ENCODE measurements at regions not wholly inside any gene's neighbourhood (a gene's known extent, or its start where the extent isn't known, plus 50 kb on each side); places are given as distances from the start of the nearest gene placed in this dataset.

- Histone ChIP-seq H2AFZ (ENCODE audit: low read length) (no peak overlapping the region), H3K36me3 (replicated peaks in 1 of 2; ENCODE audit: control insufficient read depth in 1 of 2, insufficient read depth in 2 of 2, low read length in 2 of 2) (no peaks in the 10 kb centered on the region), H3K4me1 (ENCODE audit: insufficient read depth, low read length) (no peaks in the 10 kb centered on the region), H3K9me3 (ENCODE audit: low read length) (no peaks in the 10 kb centered on the region), H3K4me2 (ENCODE audit: low read depth, low read length) (no peak overlapping the region), H3K9ac (ENCODE audit: insufficient read depth, low read depth, low read length) (no peak overlapping the region), H3K27me3 (ENCODE audit: control insufficient read depth in 1 of 2, insufficient read depth in 2 of 2, low read length in 2 of 2) (no peaks in the 10 kb centered on the region), H3K27ac (ENCODE audit: extremely low read length, insufficient read depth, low read length) (no peak overlapping the region), H4K20me1 (ENCODE audit: insufficient read depth, low read length) (no peaks in the 10 kb centered on the region), H3K79me2 (ENCODE audit: insufficient read depth, low read length) (no peaks in the 10 kb centered on the region), H3K4me3 (replicated peaks in 1 of 3; ENCODE audit: insufficient read depth in 1 of 3, low read depth in 2 of 3, low read length in 3 of 3) (no peak overlapping the region)
- BruUV-seq (replicated peaks) = no TSS peak
- TF ChIP-seq NFATC3 (CRISPR knock-in tag; IDR thresholded peaks at IDR 0.05) (no peak), ZNF501 (CRISPR knock-in tag; IDR thresholded peaks at IDR 0.05) (no peak), CBX1 (IDR thresholded peaks at IDR 0.05; ENCODE audit: low read depth) (no peak), EEA1 (CRISPR knock-in tag; IDR thresholded peaks at IDR 0.05; ENCODE audit: borderline replicate concordance) (no peak), ZKSCAN8 (CRISPR knock-in tag; IDR thresholded peaks at IDR 0.05; ENCODE audit: borderline replicate concordance) (no peak)
- TF ChIP-seq, protein P1, sequence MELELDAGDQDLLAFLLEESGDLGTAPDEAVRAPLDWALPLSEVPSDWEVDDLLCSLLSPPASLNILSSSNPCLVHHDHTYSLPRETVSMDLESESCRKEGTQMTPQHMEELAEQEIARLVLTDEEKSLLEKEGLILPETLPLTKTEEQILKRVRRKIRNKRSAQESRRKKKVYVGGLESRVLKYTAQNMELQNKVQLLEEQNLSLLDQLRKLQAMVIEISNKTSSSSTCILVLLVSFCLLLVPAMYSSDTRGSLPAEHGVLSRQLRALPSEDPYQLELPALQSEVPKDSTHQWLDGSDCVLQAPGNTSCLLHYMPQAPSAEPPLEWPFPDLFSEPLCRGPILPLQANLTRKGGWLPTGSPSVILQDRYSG (CRISPR knock-in tag; IDR thresholded peaks at IDR 0.05) = no peak
- ChIA-PET CTCF (ENCODE audit: low intra/inter-chr PET ratio, low total read pairs) (no interaction called here), POLR2A (no interaction called here)
- DNase-seq (ENCODE audit: low spot score) (no peak), ATAC-seq (no peak), FAIRE-seq (no peak)
- in situ Hi-C loops (cut with HindIII; ENCODE audit: extremely low pct_ligation_motif_present, low pct_unique_long_range_greater_than_20kb) (no loop called here), intact Hi-C loops (cut with micrococcal nuclease; ENCODE audit: unreplicated experiment) (no loop called here)
Observed at GRCh38 chr11:80023386-80023785, 582.6 kb upstream of the TENM4 start.

GRCh38 chr11:80010536-80010935, 569.7 kb upstream of the TENM4 start:
- Histone ChIP-seq H3K4me2 (ENCODE audit: low read depth, low read length) (no peak overlapping the region), H3K9me3 (ENCODE audit: low read length) (no peaks in the 10 kb centered on the region), H4K20me1 (ENCODE audit: insufficient read depth, low read length) (no peaks in the 10 kb centered on the region), H3K4me1 (ENCODE audit: insufficient read depth, low read length) (no peaks in the 10 kb centered on the region), H3K4me3 (replicated peaks in 1 of 3; ENCODE audit: insufficient read depth in 1 of 3, low read depth in 2 of 3, low read length in 3 of 3) (no peak overlapping the region), H3K79me2 (ENCODE audit: insufficient read depth, low read length) (no peaks in the 10 kb centered on the region), H3K36me3 (replicated peaks in 1 of 2; ENCODE audit: control insufficient read depth in 1 of 2, insufficient read depth in 2 of 2, low read length in 2 of 2) (no peaks in the 10 kb centered on the region), H3K27ac (ENCODE audit: extremely low read length, insufficient read depth, low read length) (no peak overlapping the region), H3K9ac (ENCODE audit: insufficient read depth, low read depth, low read length) (no peak overlapping the region), H3K27me3 (ENCODE audit: control insufficient read depth in 1 of 2, insufficient read depth in 2 of 2, low read length in 2 of 2) (no peaks in the 10 kb centered on the region), H2AFZ (ENCODE audit: low read length) (no peak overlapping the region)
- DNase-seq (ENCODE audit: low spot score) = no peak
- no TSS peak for BruUV-seq (replicated peaks)
- ATAC-seq = no peak
- WGBS (ENCODE audit: low lambda C conversion rate) = 5% methylated on average over 1 of the region's 1 CpG
- no peak for FAIRE-seq
- in situ Hi-C loops (cut with HindIII; ENCODE audit: extremely low pct_ligation_motif_present, low pct_unique_long_range_greater_than_20kb) = no loop called here
- intact Hi-C loops (cut with micrococcal nuclease; ENCODE audit: unreplicated experiment) = no loop called here
- ChIA-PET POLR2A (no interaction called here), CTCF (ENCODE audit: low intra/inter-chr PET ratio, low total read pairs) (no interaction called here)
- TF ChIP-seq NCOA5 (CRISPR knock-in tag; IDR thresholded peaks at IDR 0.05) (no peak), HNRNPK (IDR thresholded peaks at IDR 0.05; ENCODE audit: low read depth, low read length, poor library complexity, severe bottlenecking) (no peak), ZNF724P (CRISPR knock-in tag; IDR thresholded peaks at IDR 0.05; ENCODE audit: borderline replicate concordance) (no peak), KAT7 (CRISPR knock-in tag; IDR thresholded peaks at IDR 0.05; ENCODE audit: borderline replicate concordance) (no peak), ZNF775 (CRISPR knock-in tag; IDR thresholded peaks at IDR 0.05; ENCODE audit: borderline replicate concordance) (no peak), ZNF607 (CRISPR knock-in tag; IDR thresholded peaks at IDR 0.05; ENCODE audit: borderline replicate concordance) (no peak), ZNF24 (IDR thresholded peaks at IDR 0.05) (no peak), ZFP1 (CRISPR knock-in tag; IDR thresholded peaks at IDR 0.05) (no peak), SMAD3 (CRISPR knock-in tag; IDR thresholded peaks at IDR 0.05) (no peak)
